Mammary epithelial cell (primary cell): ENCODE measurements at regions not wholly inside any gene's neighbourhood (a gene's known extent, or its start where the extent isn't known, plus 50 kb on each side); places are given as distances from the start of the nearest gene placed in this dataset.

Experiments
- EZH2 ChIP-seq: IDR thresholded peaks from 2 replicates; pipeline ENCODE4 v1.6.1; 2012; ENCODE audit warnings: low read length, inconsistent platforms, borderline replicate concordance
- TF ChIP-seq, protein P1 (sequence below), 2 donors: IDR thresholded peaks in 1 of 2; conservative IDR thresholded peaks in 1 of 2; 2 replicates each; pipeline ENCODE4 v1.5.1; 2011 to 2012; ENCODE audit warnings: inconsistent platforms in 2 of 2, low read length in 2 of 2, mild to moderate bottlenecking in 2 of 2, control low read depth in 1 of 2, low read depth in 1 of 2; ENCODE audit not compliant: insufficient read depth in 1 of 2; ENCODE audit errors: extremely low read depth in 1 of 2

DNA sequence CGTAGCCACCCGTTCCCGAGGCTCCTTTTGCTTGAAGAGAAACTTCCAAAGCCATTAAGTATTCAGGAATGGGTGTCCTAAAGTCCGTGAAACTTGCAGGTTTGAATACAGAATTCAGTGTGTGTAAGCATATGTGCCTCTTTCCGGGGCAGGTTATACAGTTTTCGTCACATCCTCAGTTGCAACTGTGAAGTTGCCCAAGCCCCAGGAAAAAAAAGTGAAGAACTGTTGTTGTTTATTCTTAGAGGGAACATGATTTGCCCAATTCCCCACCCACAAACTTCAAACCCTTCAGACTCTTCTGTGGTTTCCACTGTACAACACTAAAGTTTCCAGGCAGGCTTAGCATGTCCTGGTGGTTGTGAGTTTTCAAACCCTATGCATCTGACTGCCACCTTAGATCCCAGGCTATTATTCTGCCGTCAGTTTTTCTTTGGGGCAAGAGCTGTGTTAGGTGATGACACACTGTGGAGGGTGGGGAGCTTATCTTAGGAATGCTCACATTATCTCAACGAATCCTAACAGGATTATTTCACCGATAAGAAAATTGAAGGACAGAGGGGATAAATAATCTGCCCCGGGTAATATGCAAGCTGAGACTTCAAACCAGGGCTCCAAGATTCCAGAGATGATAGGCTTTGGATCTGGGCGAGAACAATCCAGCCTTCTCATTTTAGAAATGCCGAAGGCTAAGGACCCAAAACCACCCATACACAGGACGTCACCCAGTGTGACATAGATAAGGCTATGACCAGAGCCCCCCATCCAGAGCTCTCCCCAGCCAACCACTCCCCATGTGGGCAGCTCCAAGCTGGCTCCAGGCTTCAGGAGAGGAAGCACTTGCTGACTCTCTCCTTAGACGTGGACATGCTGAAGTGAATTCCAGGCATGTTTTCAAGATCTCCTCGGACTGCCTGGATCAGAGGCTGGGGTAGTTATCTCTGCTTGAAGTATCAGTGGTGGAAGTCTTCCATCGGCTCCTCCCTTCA is 81.7 kb upstream of the AFDN start:
- TF ChIP-seq, protein P1, sequence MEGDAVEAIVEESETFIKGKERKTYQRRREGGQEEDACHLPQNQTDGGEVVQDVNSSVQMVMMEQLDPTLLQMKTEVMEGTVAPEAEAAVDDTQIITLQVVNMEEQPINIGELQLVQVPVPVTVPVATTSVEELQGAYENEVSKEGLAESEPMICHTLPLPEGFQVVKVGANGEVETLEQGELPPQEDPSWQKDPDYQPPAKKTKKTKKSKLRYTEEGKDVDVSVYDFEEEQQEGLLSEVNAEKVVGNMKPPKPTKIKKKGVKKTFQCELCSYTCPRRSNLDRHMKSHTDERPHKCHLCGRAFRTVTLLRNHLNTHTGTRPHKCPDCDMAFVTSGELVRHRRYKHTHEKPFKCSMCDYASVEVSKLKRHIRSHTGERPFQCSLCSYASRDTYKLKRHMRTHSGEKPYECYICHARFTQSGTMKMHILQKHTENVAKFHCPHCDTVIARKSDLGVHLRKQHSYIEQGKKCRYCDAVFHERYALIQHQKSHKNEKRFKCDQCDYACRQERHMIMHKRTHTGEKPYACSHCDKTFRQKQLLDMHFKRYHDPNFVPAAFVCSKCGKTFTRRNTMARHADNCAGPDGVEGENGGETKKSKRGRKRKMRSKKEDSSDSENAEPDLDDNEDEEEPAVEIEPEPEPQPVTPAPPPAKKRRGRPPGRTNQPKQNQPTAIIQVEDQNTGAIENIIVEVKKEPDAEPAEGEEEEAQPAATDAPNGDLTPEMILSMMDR (conservative IDR thresholded peaks at IDR 0.05 in 1 of 2, IDR thresholded peaks at IDR 0.05 in 1 of 2; ENCODE audit: extremely low read depth in 1 of 2, insufficient read depth in 1 of 2, low read depth in 1 of 2, low read length in 2 of 2): no peak
- TF ChIP-seq EZH2: no peak
